Skin of body (tissue), 1 donor: ENCODE measurements at regions not wholly inside any gene's neighbourhood (a gene's known extent, or its start where the extent isn't known, plus 50 kb on each side); places are given as distances from the start of the nearest gene placed in this dataset.

Source experiments
- DNase-seq: peaks from one replicate; lab custom pipeline; 2025; lab: John Stamatoyannopoulos, UW

GRCh38 chr1:232285138-232285537, 344.8 kb downstream of the SIPA1L2 start:
- DNase-seq: no peak

GRCh38 chr1:232283864-232284263, 346.1 kb downstream of the SIPA1L2 start:
- peak; percentile 13 for DNase-seq

- DNase-seq: no peak
These were observed 347.4 kb downstream of the SIPA1L2 start for GRCh38 chr1:232282498-232282897.

GRCh38 chr1:232280910-232281309, 349.0 kb downstream of the SIPA1L2 start:
- no peak for DNase-seq

- no peak for DNase-seq
These were observed 350.0 kb downstream of the SIPA1L2 start for GRCh38 chr1:232279909-232280400.

GRCh38 chr1:232278925-232279324, 351.0 kb downstream of the SIPA1L2 start:
- no peak for DNase-seq

GRCh38 chr1:232276651-232277050, 353.3 kb downstream of the SIPA1L2 start:
- DNase-seq: no peak

GRCh38 chr1:232274999-232275710, 354.8 kb downstream of the SIPA1L2 start:
- DNase-seq: no peak

- peak; percentile 52 for DNase-seq
These were observed 355.6 kb downstream of the SIPA1L2 start for GRCh38 chr1:232274236-232274855.

- DNase-seq: peak; percentile 72
These were observed 356.9 kb downstream of the SIPA1L2 start for GRCh38 chr1:232273011-232273410.

GRCh38 chr1:232271991-232272589, 357.8 kb downstream of the SIPA1L2 start:
- DNase-seq: peak; percentile 74

- no peak for DNase-seq
These were observed 358.6 kb downstream of the SIPA1L2 start for GRCh38 chr1:232271299-232271698.

- DNase-seq: no peak
These were observed 359.9 kb downstream of the SIPA1L2 start for GRCh38 chr1:232269988-232270387.

- DNase-seq: no peak
These were observed 361.9 kb downstream of the SIPA1L2 start for GRCh38 chr1:232267837-232268598.

- no peak for DNase-seq
These were observed 362.7 kb downstream of the SIPA1L2 start for GRCh38 chr1:232267092-232267836.

GRCh38 chr1:232263452-232263851, 366.5 kb downstream of the SIPA1L2 start:
- no peak for DNase-seq

GRCh38 chr1:232262991-232263390, 366.9 kb downstream of the SIPA1L2 start:
- DNase-seq: no peak

- no peak for DNase-seq
These were observed 369.1 kb downstream of the SIPA1L2 start for GRCh38 chr1:232260861-232261260.

- no peak for DNase-seq
These were observed 369.9 kb downstream of the SIPA1L2 start for GRCh38 chr1:232260045-232260444.

GRCh38 chr1:232259333-232259732, 370.6 kb downstream of the SIPA1L2 start:
- no peak for DNase-seq

- DNase-seq: no peak
These were observed 377.3 kb downstream of the SIPA1L2 start for GRCh38 chr1:232252546-232253118.
